Progenitor cell of endocrine pancreas (in vitro differentiated cells): ENCODE measurements at regions not wholly inside any gene's neighbourhood (a gene's known extent, or its start where the extent isn't known, plus 50 kb on each side); places are given as distances from the start of the nearest gene placed in this dataset.
"Not testable (repeated sequence)": the region's sequence is repeated elsewhere in the genome, so short reads cannot be mapped to it uniquely, and the experiment has no call there.

Experiments used
- DNase-seq: peaks from one replicate; pipeline ENCODE4 v3.0.0; 2021; ENCODE audit warnings: low spot score; ENCODE audit not compliant: unreplicated experiment
- H3K27ac Mint-ChIP-seq: 2 replicates; pipeline ENCODE4 v1.8.0; 2021; ENCODE audit warnings: mild to moderate bottlenecking, moderate library complexity, mixed read lengths
- H3K27me3 Mint-ChIP-seq: 2 replicates; pipeline ENCODE4 v1.8.0; 2021; ENCODE audit warnings: mixed read lengths
- H3K36me3 Mint-ChIP-seq: 2 replicates; pipeline ENCODE4 v1.8.0; 2022; ENCODE audit warnings: mixed read lengths; ENCODE audit not compliant: insufficient read depth
- H3K4me1 Mint-ChIP-seq: 2 replicates; pipeline ENCODE4 v1.8.0; 2021; ENCODE audit warnings: low read depth, mixed read lengths
- H3K4me3 Mint-ChIP-seq: 2 replicates; pipeline ENCODE4 v1.8.0; 2021; ENCODE audit warnings: low read depth, mild to moderate bottlenecking, moderate library complexity, mixed read lengths
- H3K9me3 Mint-ChIP-seq: 2 replicates; pipeline ENCODE4 v1.8.0; 2021; ENCODE audit warnings: low read depth, mixed read lengths

DNA sequence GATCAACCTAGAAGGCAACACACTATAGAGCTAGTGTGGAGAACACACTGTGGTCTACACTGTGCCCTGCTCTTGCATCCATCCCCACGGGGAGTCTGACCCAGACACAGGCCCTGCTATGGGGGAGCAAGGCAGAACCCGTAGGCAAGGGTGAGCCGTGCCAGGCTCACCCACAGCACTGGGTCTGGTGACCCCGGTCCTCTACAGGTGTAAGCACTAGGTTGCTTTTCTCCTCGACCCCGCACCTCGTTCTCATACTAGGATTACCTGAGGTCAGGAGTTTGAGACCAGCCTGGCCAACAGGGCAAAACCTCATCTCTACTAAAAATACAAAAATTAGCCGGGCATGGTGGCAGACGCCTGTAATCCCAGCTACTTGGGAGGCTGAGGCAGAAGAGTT is 286.0 kb downstream of the GOLGA6L6 start:
- not testable (repeated sequence) for H3K27me3 Mint-ChIP-seq, H3K4me1 Mint-ChIP-seq, DNase-seq, H3K27ac Mint-ChIP-seq, H3K4me3 Mint-ChIP-seq
- peaks cover 58% of the 10 kb centered on the region for H3K9me3 Mint-ChIP-seq
- H3K36me3 Mint-ChIP-seq, result peaks cover 12% of the 10 kb centered on the region

- not testable (repeated sequence) for H3K27me3 Mint-ChIP-seq, H3K4me3 Mint-ChIP-seq, H3K27ac Mint-ChIP-seq, DNase-seq, H3K4me1 Mint-ChIP-seq
- H3K36me3 Mint-ChIP-seq, result peaks cover 14% of the 10 kb centered on the region
- peaks cover 61% of the 10 kb centered on the region for H3K9me3 Mint-ChIP-seq
Observed at GRCh38 chr15:20253047-20253615, 288.5 kb downstream of the GOLGA6L6 start.

DNA sequence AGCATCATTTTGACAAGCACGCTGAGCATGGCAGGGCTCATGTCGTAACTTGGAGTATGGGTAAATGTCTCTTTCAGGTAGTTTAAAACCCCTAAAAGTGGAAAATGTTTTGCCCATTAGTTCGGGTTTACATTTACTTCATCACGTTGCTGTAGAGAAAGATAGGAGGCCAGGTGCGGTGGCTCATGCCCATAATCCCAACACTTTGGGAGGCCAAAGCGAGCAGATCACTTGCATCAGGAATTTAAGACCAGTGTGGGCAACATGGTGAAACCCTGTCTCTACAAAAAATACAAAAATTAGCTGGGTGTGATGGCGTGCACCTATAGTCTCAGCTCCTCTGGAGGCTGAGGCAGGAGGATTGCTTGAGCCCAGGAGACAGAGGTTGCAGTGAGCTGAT is 289.6 kb downstream of the GOLGA6L6 start:
- H3K9me3 Mint-ChIP-seq, result peaks cover 57% of the 10 kb centered on the region

DNA sequence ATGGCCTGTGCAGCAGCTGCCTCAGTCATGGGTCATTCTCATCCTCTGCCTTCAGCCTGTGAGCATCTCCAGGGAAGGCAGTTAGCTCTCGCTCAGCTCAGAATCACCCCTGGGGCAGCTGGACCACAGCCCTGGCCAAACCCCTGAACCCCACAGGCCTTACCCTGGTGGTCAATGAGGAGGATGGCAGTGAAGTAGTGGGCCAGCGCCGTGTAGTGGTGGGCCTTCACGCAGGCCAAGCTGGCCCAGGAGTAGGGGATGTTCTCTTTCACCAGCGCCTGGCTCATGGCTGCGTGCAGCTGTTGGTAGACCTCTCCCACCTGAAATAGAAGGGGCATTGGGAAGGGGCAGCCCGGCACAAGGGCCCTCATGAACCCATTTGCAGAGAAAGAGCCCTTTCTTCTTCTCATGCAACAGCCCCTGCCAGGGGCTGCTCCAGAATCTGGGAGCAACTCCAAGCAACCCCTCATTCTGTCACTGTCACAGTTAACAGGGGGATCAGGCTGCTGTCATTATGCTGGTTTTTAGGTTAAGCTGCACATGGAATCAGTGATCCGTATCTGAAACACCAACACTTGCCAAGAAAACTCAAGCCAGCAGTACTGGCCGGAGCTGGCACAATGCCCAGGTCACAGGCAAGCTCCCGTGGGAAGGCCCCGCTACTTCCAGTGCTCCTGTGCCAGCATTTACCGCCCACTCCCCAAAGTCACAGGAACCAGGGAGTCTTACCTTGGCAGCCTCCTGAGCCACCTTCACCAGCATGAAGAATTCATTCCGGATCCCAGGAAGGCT is 290.2 kb downstream of the GOLGA6L6 start:
- peaks cover 50% of the 10 kb centered on the region for H3K9me3 Mint-ChIP-seq
- peaks cover 14% of the 10 kb centered on the region for H3K36me3 Mint-ChIP-seq
- H3K27me3 Mint-ChIP-seq, H3K27ac Mint-ChIP-seq, H3K4me3 Mint-ChIP-seq, DNase-seq, H3K4me1 Mint-ChIP-seq: not testable (repeated sequence)

More for the DNA sequence above, 289.6 kb downstream of the GOLGA6L6 start:
- not testable (repeated sequence) for H3K27me3 Mint-ChIP-seq, H3K27ac Mint-ChIP-seq, DNase-seq, H3K4me1 Mint-ChIP-seq, H3K4me3 Mint-ChIP-seq
- H3K36me3 Mint-ChIP-seq, result peaks cover 14% of the 10 kb centered on the region

- not testable (repeated sequence) for H3K4me3 Mint-ChIP-seq, DNase-seq, H3K27ac Mint-ChIP-seq, H3K4me1 Mint-ChIP-seq, H3K27me3 Mint-ChIP-seq
- peaks cover 45% of the 10 kb centered on the region for H3K9me3 Mint-ChIP-seq
- H3K36me3 Mint-ChIP-seq, result peaks cover 12% of the 10 kb centered on the region
Observed at GRCh38 chr15:20250206-20250605, 291.4 kb downstream of the GOLGA6L6 start.

DNA sequence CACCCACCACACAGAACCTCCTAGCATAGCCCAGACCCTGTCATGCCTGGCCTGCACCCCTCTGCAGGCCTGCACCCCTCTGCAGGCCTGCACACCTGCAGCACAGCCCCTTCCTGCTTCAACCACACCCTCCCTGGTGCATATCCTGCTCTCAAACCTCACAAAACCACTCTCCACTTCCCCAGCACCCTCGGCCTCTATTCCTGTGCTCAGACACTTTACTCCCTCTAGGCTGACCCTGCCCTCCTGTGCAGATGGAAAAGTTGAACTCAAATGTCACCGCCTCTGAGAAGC is 292.0 kb downstream of the GOLGA6L6 start:
- H3K36me3 Mint-ChIP-seq, result peaks cover 10% of the 10 kb centered on the region
- H3K4me1 Mint-ChIP-seq, H3K27ac Mint-ChIP-seq, DNase-seq, H3K27me3 Mint-ChIP-seq, H3K4me3 Mint-ChIP-seq: not testable (repeated sequence)
- H3K9me3 Mint-ChIP-seq, result peaks cover 41% of the 10 kb centered on the region

GRCh38 chr15:20248434-20248833 is 293.2 kb downstream of the GOLGA6L6 start:
- Mint-ChIP-seq H3K36me3 (peaks cover 12% of the 10 kb centered on the region), H3K9me3 (peaks cover 38% of the 10 kb centered on the region)
- not testable (repeated sequence) for H3K4me3 Mint-ChIP-seq, DNase-seq, H3K4me1 Mint-ChIP-seq, H3K27ac Mint-ChIP-seq, H3K27me3 Mint-ChIP-seq

GRCh38 chr15:20247137-20247536 is 294.5 kb downstream of the GOLGA6L6 start:
- not testable (repeated sequence) for H3K27ac Mint-ChIP-seq, H3K36me3 Mint-ChIP-seq, H3K4me3 Mint-ChIP-seq, H3K4me1 Mint-ChIP-seq, DNase-seq, H3K27me3 Mint-ChIP-seq
- H3K9me3 Mint-ChIP-seq, result peaks cover 40% of the 10 kb centered on the region

DNA sequence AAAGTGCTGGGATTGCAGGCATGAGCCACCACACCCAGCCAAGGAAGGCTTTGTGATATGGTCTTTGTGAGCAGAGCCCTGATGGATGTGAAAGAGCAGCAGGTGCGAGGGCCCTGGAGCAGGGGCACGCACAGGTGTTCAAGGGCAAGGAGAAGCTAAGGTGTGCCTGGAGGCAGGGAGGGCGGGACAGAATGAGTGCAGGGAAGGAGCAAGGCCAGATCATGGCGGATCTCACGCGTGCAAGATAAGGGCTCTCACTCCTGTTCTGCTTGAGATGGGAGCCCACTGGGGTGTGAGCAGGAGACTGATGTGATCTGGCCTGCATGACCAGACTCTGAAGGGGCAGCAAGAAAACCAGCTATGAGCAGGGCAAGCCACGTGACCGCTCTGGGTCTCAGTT is 295.0 kb downstream of the GOLGA6L6 start:
- not testable (repeated sequence) for H3K4me3 Mint-ChIP-seq, DNase-seq, H3K36me3 Mint-ChIP-seq, H3K4me1 Mint-ChIP-seq, H3K27ac Mint-ChIP-seq, H3K27me3 Mint-ChIP-seq
- H3K9me3 Mint-ChIP-seq, result peaks cover 37% of the 10 kb centered on the region

DNA sequence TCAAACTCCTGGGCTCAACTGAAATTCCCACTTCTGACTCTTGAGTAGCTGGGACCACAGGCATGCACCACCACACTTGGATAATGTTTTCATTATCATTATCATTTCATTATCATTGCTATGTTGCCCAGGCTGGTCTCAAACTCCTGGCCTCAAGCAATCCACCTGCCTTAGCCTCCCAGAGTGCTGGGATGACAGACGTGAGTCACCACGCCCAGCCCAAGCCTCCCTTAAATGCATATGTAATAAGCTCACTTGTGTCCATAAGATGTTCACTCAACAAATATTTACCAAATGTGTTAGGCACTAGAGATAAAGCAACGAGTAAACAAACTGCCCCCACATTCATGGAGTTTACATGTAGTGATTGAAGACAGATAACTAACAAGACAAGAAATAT is 295.7 kb downstream of the GOLGA6L6 start:
- not testable (repeated sequence) for H3K4me1 Mint-ChIP-seq, H3K4me3 Mint-ChIP-seq, H3K27ac Mint-ChIP-seq, H3K27me3 Mint-ChIP-seq, DNase-seq, H3K36me3 Mint-ChIP-seq
- H3K9me3 Mint-ChIP-seq, result peaks cover 37% of the 10 kb centered on the region

GRCh38 chr15:20244792-20245191 is 296.8 kb downstream of the GOLGA6L6 start:
- H3K27ac Mint-ChIP-seq, H3K36me3 Mint-ChIP-seq, H3K4me3 Mint-ChIP-seq, H3K27me3 Mint-ChIP-seq, DNase-seq, H3K4me1 Mint-ChIP-seq: not testable (repeated sequence)
- peaks cover 33% of the 10 kb centered on the region for H3K9me3 Mint-ChIP-seq

GRCh38 chr15:20243486-20244240 is 297.9 kb downstream of the GOLGA6L6 start:
- H3K4me1 Mint-ChIP-seq, H3K36me3 Mint-ChIP-seq, H3K4me3 Mint-ChIP-seq, DNase-seq, H3K27ac Mint-ChIP-seq, H3K27me3 Mint-ChIP-seq: not testable (repeated sequence)
- peaks cover 23% of the 10 kb centered on the region for H3K9me3 Mint-ChIP-seq

- H3K9me3 Mint-ChIP-seq, result peaks cover 17% of the 10 kb centered on the region
- not testable (repeated sequence) for H3K36me3 Mint-ChIP-seq, H3K27me3 Mint-ChIP-seq, H3K4me1 Mint-ChIP-seq, H3K4me3 Mint-ChIP-seq, DNase-seq, H3K27ac Mint-ChIP-seq
Observed at GRCh38 chr15:20240366-20240917, 301.2 kb downstream of the GOLGA6L6 start.
